Epithelial cell of prostate (primary cell): ENCODE measurements at regions not wholly inside any gene's neighbourhood (a gene's known extent, or its start where the extent isn't known, plus 50 kb on each side); places are given as distances from the start of the nearest gene placed in this dataset.
A peak's percentile ranks its signal among the peaks of the same experiment; 100 is the strongest.

Source experiments
- DNase-seq: peaks from one replicate; pipeline ENCODE4 v3.0.0-alpha.2; 2011; ENCODE audit warnings: low read depth, low spot score
- H3K27ac ChIP-seq: fragments of 450-650 bp; 2 replicates; pipeline ENCODE4 v1.5.1; 2017; ENCODE audit warnings: mild to moderate bottlenecking

- no peak overlapping the region for H3K27ac ChIP-seq
- no peak for DNase-seq
Observed at GRCh38 chr4:100970414-100970813, 376.9 kb downstream of the PPP3CA start.

- no peak for DNase-seq
- no peak overlapping the region for H3K27ac ChIP-seq
Observed at GRCh38 chr4:100969925-100970324, 377.4 kb downstream of the PPP3CA start.

GRCh38 chr4:100968046-100968445, 379.3 kb downstream of the PPP3CA start:
- no peak overlapping the region for H3K27ac ChIP-seq
- DNase-seq = no peak

GRCh38 chr4:100963627-100964026, 383.7 kb downstream of the PPP3CA start:
- H3K27ac ChIP-seq = no peak overlapping the region
- no peak for DNase-seq

- no peak overlapping the region for H3K27ac ChIP-seq
- no peak for DNase-seq
Observed at GRCh38 chr4:100962698-100963097, 384.6 kb downstream of the PPP3CA start.

GRCh38 chr4:100960232-100960631, 387.1 kb downstream of the PPP3CA start:
- peak; percentile 39 for DNase-seq
- H3K27ac ChIP-seq = no peak overlapping the region

GRCh38 chr4:100954046-100954445, 393.3 kb downstream of the PPP3CA start:
- no peak for DNase-seq
- no peak overlapping the region for H3K27ac ChIP-seq

- no peak for DNase-seq
- no peak overlapping the region for H3K27ac ChIP-seq
Observed at GRCh38 chr4:100953616-100954015, 393.7 kb downstream of the PPP3CA start.

- no peak overlapping the region for H3K27ac ChIP-seq
- DNase-seq = no peak
Observed at GRCh38 chr4:100952590-100952989, 394.7 kb downstream of the PPP3CA start.

- DNase-seq = peak; percentile 5
Observed at GRCh38 chr4:100949350-100949935, 397.9 kb downstream of the PPP3CA start.

GRCh38 chr4:100948911-100949310, 398.4 kb downstream of the PPP3CA start:
- no peak overlapping the region for H3K27ac ChIP-seq
- DNase-seq = no peak

More at GRCh38 chr4:100949350-100949935, 397.9 kb downstream of the PPP3CA start:
- H3K27ac ChIP-seq = no peak overlapping the region

- H3K27ac ChIP-seq = no peak overlapping the region
- no peak for DNase-seq
Observed at GRCh38 chr4:100945789-100946188, 401.5 kb downstream of the PPP3CA start.

GRCh38 chr4:100938698-100939097, 408.6 kb downstream of the PPP3CA start:
- no peak overlapping the region for H3K27ac ChIP-seq

GRCh38 chr4:100936661-100937375, 410.5 kb downstream of the PPP3CA start:
- DNase-seq = no peak
- H3K27ac ChIP-seq = no peak overlapping the region

More at GRCh38 chr4:100938698-100939097, 408.6 kb downstream of the PPP3CA start:
- DNase-seq = no peak

- H3K27ac ChIP-seq = no peak overlapping the region
- no peak for DNase-seq
Observed at GRCh38 chr4:100935090-100935489, 412.2 kb downstream of the PPP3CA start.

- no peak overlapping the region for H3K27ac ChIP-seq
- no peak for DNase-seq
Observed at GRCh38 chr4:100933628-100934027, 413.7 kb downstream of the PPP3CA start.

- no peak overlapping the region for H3K27ac ChIP-seq
- DNase-seq = no peak
Observed at GRCh38 chr4:100929758-100930157, 411.9 kb upstream of the EMCN start.

GRCh38 chr4:100929135-100929534, 411.3 kb upstream of the EMCN start:
- no peak overlapping the region for H3K27ac ChIP-seq
- no peak for DNase-seq

- no peak for DNase-seq
- no peak overlapping the region for H3K27ac ChIP-seq
Observed at GRCh38 chr4:100926039-100926717, 408.4 kb upstream of the EMCN start.

- no peak for DNase-seq
Observed at GRCh38 chr4:100913685-100914084, 395.9 kb upstream of the EMCN start.

GRCh38 chr4:100908540-100908939, 390.7 kb upstream of the EMCN start:
- no peak overlapping the region for H3K27ac ChIP-seq
- no peak for DNase-seq

More at GRCh38 chr4:100913685-100914084, 395.9 kb upstream of the EMCN start:
- no peak overlapping the region for H3K27ac ChIP-seq
